Neuronal stem cell (in vitro differentiated cells): ENCODE measurements at regions not wholly inside any gene's neighbourhood (a gene's known extent, or its start where the extent isn't known, plus 50 kb on each side); places are given as distances from the start of the nearest gene placed in this dataset.

Source experiments
- DNase-seq: peaks from one replicate; pipeline ENCODE4 v3.0.0-alpha.2; 2013; ENCODE audit warnings: low spot score
- H2AFZ ChIP-seq: one replicate; pipeline ENCODE4 v1.6.1; 2013; ENCODE audit warnings: mild to moderate bottlenecking, low read length, inconsistent platforms
- H2AK5ac ChIP-seq: 2 replicates; pipeline ENCODE4 v1.6.1; 2013; ENCODE audit warnings: low read depth, mild to moderate bottlenecking, inconsistent platforms, low read length, moderate library complexity, mixed read lengths
- H2BK120ac ChIP-seq: 2 replicates; pipeline ENCODE4 v1.6.1; 2013; ENCODE audit warnings: low read depth, mild to moderate bottlenecking, inconsistent platforms, low read length, moderate library complexity, mixed read lengths
- H2BK12ac ChIP-seq: one replicate; pipeline ENCODE4 v1.6.1; 2013; ENCODE audit warnings: low read length, inconsistent platforms
- H2BK15ac ChIP-seq: 2 replicates; pipeline ENCODE4 v1.6.1; 2013; ENCODE audit warnings: mild to moderate bottlenecking, low read length, inconsistent platforms, mixed read lengths
- H2BK5ac ChIP-seq: one replicate; pipeline ENCODE4 v1.6.1; 2013; ENCODE audit warnings: inconsistent platforms, mild to moderate bottlenecking, low read length, moderate library complexity
- H3K14ac ChIP-seq: one replicate; pipeline ENCODE4 v1.6.1; 2013; ENCODE audit warnings: low read length, inconsistent platforms
- H3K18ac ChIP-seq: 2 replicates; pipeline ENCODE4 v1.6.1; 2013; ENCODE audit warnings: low read length, inconsistent platforms
- H3K23ac ChIP-seq: 2 replicates; pipeline ENCODE4 v1.6.1; 2013; ENCODE audit warnings: low read depth, mild to moderate bottlenecking, mixed read lengths, low read length, inconsistent platforms; ENCODE audit not compliant: poor library complexity
- H3K27ac ChIP-seq: replicated peaks from 3 replicates; pipeline ENCODE4 v1.5.1; 2013; ENCODE audit warnings: low read length, inconsistent platforms
- H3K27me3 ChIP-seq, 3 experiments: 2 replicates each; pipeline ENCODE4 v1.6.1; 2013; ENCODE audit warnings: low read length in 3 of 3, mild to moderate bottlenecking in 2 of 3, inconsistent platforms in 1 of 3, low read depth in 1 of 3, mixed read lengths in 1 of 3, moderate library complexity in 1 of 3; ENCODE audit not compliant: control insufficient read depth in 3 of 3, insufficient read depth in 3 of 3
- H3K36me3 ChIP-seq, 2 donors: replicated peaks in 1 of 2; 2 replicates each; pipeline ENCODE4 v1.6.1; 2013; ENCODE audit warnings: low read length in 2 of 2; ENCODE audit not compliant: control insufficient read depth in 2 of 2, insufficient read depth in 2 of 2
- H3K4ac ChIP-seq: 2 replicates; pipeline ENCODE4 v1.6.1; 2013; ENCODE audit warnings: inconsistent platforms, mild to moderate bottlenecking, low read length, moderate library complexity
- H3K4me1 ChIP-seq, 2 donors: 1 replicate in 1 of 2; 2 replicates in 1 of 2; pipeline ENCODE4 v1.6.1; 2013; ENCODE audit warnings: low read length in 2 of 2, low read depth in 1 of 2; ENCODE audit not compliant: control insufficient read depth in 2 of 2, insufficient read depth in 1 of 2
- H3K4me2 ChIP-seq: one replicate; pipeline ENCODE4 v1.6.1; 2013; ENCODE audit warnings: mild to moderate bottlenecking, low read length, inconsistent platforms; ENCODE audit not compliant: insufficient read depth, poor library complexity, severe bottlenecking
- H3K4me3 ChIP-seq, 2 donors: 2 replicates each; pipeline ENCODE4 v1.5.1; 2013; ENCODE audit warnings: low read length in 2 of 2, mild to moderate bottlenecking in 2 of 2, inconsistent platforms in 1 of 2, moderate library complexity in 1 of 2
- H3K79me1 ChIP-seq: one replicate; pipeline ENCODE4 v1.6.1; 2013; ENCODE audit warnings: low read depth, mild to moderate bottlenecking, inconsistent platforms, low read length, moderate library complexity
- H3K9ac ChIP-seq: one replicate; pipeline ENCODE4 v1.6.1; 2013; ENCODE audit warnings: mild to moderate bottlenecking, low read depth, low read length, inconsistent platforms; ENCODE audit not compliant: poor library complexity
- H3K9me3 ChIP-seq, 2 donors: replicated peaks in 1 of 2; 2 replicates each; pipeline versions ENCODE3 to v1.6.1; 2013; ENCODE audit warnings: low read length in 2 of 2, mild to moderate bottlenecking in 2 of 2, inconsistent platforms in 1 of 2, low read depth in 1 of 2, mixed read lengths in 1 of 2, moderate library complexity in 1 of 2; ENCODE audit not compliant: control insufficient read depth in 2 of 2, insufficient read depth in 1 of 2
- H4K8ac ChIP-seq: one replicate; pipeline ENCODE4 v1.6.1; 2013; ENCODE audit warnings: low read depth, mild to moderate bottlenecking, inconsistent platforms, low read length, moderate library complexity
- H4K91ac ChIP-seq: one replicate; pipeline ENCODE4 v1.6.1; 2013; ENCODE audit warnings: low read length, low read depth, mild to moderate bottlenecking, inconsistent platforms; ENCODE audit not compliant: poor library complexity
- WGBS, 2 donors: extraction: QIAGEN DNeasy Blood & Tissue Kit; methylation state at CpG; one replicate each; pipeline ENCODE4 v1.1.7; 2013; ENCODE audit warnings: missing lambda C conversion rate in 2 of 2, mixed read lengths in 1 of 2; ENCODE audit not compliant: insufficient read length in 2 of 2, insufficient replicate concordance in 1 of 2; ENCODE audit errors: extremely low coverage in 2 of 2; 5-methylcytosine and 5-hydroxymethylcytosine counted together

DNA sequence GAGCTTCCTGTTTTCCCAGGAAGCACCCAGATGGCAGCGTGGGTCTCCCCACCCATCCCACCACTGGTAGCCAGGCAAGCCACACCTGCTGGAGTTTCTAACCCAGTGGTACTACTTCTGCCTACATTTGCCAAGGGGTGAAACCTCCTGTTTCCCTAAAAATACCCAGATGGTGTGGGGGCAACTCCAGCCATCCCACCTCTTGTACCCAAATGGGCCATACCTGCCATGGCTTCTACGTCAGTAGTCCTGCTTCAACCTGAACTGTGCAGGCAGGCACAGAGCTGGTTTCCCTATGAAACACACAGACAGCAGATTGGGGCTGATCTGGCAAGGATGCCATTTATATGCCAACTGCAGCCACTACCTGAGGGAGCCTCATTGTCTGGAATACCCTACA, 809.4 kb upstream of the MIR17HG start:
- H3K4me1 ChIP-seq, result no peaks in the 10 kb centered on the region
- H3K4me2 ChIP-seq, result no peak overlapping the region
- no peak overlapping the region for H3K4ac ChIP-seq
- no peaks in the 10 kb centered on the region for H3K27me3 ChIP-seq
- H2AK5ac ChIP-seq, result no peak overlapping the region
- no peak overlapping the region for H2BK120ac ChIP-seq
- H2BK12ac ChIP-seq, result no peak overlapping the region
- no peak overlapping the region for H3K27ac ChIP-seq
- no peak overlapping the region for H4K8ac ChIP-seq
- no CpG with 5 or more reads among the region's 2 CpGs for WGBS, 2 donors
- no peak for DNase-seq
- H3K14ac ChIP-seq, result no peak overlapping the region
- H3K79me1 ChIP-seq, result no peaks in the 10 kb centered on the region
- peak overlapping the region; percentile 2 for H3K18ac ChIP-seq
- H3K9me3 ChIP-seq, result peaks cover 0 to 4% of the 10 kb centered on the region in 2 donors
- no peak overlapping the region for H2AFZ ChIP-seq
- H4K91ac ChIP-seq, result no peak overlapping the region
- H3K9ac ChIP-seq, result no peak overlapping the region
- H3K36me3 ChIP-seq, result no peaks in the 10 kb centered on the region
- H2BK15ac ChIP-seq, result no peak overlapping the region
- no peak overlapping the region for H3K23ac ChIP-seq
- H3K4me3 ChIP-seq, result no peak overlapping the region
- no peak overlapping the region for H2BK5ac ChIP-seq

DNA sequence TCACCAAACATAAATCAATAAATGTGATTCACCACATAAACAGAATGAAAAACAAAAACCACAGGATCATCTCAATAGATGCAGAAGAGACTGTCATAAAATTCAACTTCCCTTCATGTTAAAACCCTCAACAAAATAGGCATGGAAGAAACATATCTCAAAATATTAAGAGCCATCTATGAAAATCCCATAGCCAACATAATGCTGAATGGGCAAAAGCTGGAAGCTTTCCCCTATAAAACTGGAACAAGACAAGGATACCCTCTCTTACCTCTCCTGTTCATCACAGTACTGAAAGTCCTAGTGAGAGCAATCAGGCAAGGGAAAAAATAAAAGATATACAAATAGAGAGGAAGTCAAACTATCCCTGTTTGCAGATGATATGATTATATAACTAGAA, 806.1 kb upstream of the MIR17HG start:
- no peak overlapping the region for H2BK120ac ChIP-seq

DNA sequence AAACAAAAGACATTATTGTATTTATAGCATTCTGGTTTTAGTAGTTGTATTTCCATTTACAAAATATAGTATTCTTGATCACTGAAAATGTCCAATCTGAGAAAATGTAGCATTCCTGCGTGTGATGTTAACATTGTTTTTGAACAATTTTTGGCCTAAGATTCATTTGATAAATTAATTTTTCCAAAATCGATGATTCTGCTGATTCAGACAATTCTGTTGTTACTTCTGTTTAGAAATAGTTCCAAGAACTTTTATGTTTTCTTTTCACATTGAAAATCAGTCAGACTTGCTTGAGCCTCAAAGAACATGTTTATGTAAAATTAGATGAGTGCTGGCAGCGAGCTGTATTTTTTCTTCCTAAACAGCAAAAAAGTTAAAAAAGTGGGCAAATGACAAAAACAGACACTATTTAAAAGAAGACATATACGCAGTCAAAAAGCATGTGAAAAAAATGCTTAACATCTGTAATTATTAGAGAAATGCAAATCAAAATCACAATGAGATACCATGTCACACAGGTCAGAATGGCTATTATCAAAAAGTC, 804.5 kb upstream of the MIR17HG start:
- Histone ChIP-seq H2BK120ac (no peak overlapping the region), H2BK15ac (no peak overlapping the region), H3K9ac (no peak overlapping the region), H3K27me3 (no peaks in the 10 kb centered on the region), H2BK12ac (no peak overlapping the region), H2AK5ac (no peak overlapping the region), H3K23ac (no peak overlapping the region), H3K9me3 (peaks cover 4 to 36% of the 10 kb centered on the region in 2 donors), H2AFZ (no peak overlapping the region), H3K36me3 (no peaks in the 10 kb centered on the region), H3K4me2 (no peak overlapping the region), H3K4ac (no peak overlapping the region), H3K27ac (no peak overlapping the region), H3K18ac (no peak overlapping the region), H3K14ac (no peak overlapping the region), H3K79me1 (peaks cover 2% of the 10 kb centered on the region), H2BK5ac (no peak overlapping the region), H4K8ac (no peak overlapping the region), H4K91ac (no peak overlapping the region), H3K4me3 (no peak overlapping the region), H3K4me1 (no peaks in the 10 kb centered on the region)
- WGBS, 2 donors, result no CpG with 5 or more reads among the region's 4 CpGs
- no peak for DNase-seq

More for the DNA sequence above, 806.1 kb upstream of the MIR17HG start:
- Histone ChIP-seq H3K4me3 (no peak overlapping the region), H4K91ac (no peak overlapping the region), H2BK15ac (no peak overlapping the region), H2AK5ac (no peak overlapping the region), H3K4me1 (no peaks in the 10 kb centered on the region), H3K18ac (no peak overlapping the region), H4K8ac (no peak overlapping the region), H3K14ac (no peak overlapping the region), H3K27me3 (no peaks in the 10 kb centered on the region), H3K4me2 (no peak overlapping the region), H2AFZ (no peak overlapping the region), H3K4ac (no peak overlapping the region), H3K23ac (no peak overlapping the region), H3K27ac (no peak overlapping the region), H3K79me1 (no peaks in the 10 kb centered on the region), H3K9me3 (peaks cover 2 to 20% of the 10 kb centered on the region in 2 donors), H3K9ac (no peak overlapping the region), H2BK5ac (no peak overlapping the region), H3K36me3 (no peaks in the 10 kb centered on the region), H2BK12ac (no peak overlapping the region)
- DNase-seq, result no peak

DNA sequence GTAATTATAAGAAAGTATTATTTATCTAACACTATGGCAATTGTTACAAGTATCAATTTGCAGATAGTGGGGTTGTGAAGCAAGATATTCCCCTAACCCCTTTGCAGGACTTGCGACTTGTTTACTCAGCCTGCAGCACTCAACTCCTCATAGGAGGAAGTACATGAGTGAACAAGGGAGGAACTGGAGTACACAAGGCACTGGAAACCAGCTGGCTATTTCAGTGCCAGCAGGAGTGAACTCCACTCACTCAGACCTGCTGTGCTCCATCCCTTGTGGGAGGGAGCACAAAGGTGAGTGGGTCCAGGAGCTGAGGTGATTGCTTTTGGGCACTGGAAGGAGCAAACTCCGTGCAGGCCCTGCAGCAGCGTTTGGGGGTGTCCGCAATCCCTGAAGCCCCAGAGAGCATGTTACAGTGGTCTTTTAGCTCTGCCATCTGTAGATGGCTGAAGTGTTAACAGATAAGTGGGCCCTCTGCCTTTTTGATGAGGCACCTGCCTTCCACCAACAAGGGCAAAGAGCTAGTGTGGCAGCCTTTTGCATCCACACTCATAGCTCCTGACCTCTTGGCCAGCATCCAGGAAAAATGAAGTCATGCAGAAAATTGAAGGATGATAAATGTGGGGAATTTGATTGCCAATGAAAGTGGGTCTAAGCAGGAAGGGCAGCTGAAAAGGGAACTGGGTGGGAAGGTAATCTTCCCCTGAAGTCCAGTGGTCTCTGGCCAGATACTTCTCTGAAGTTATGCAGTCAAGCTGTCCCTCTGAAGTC, 802.2 kb upstream of the MIR17HG start:
- no peaks in the 10 kb centered on the region for H3K36me3 ChIP-seq
- no peak overlapping the region for H4K91ac ChIP-seq
- no peak overlapping the region for H3K4me2 ChIP-seq
- no peak for DNase-seq
- no peak overlapping the region for H3K23ac ChIP-seq
- H2BK12ac ChIP-seq, result no peak overlapping the region
- no peak overlapping the region for H3K9ac ChIP-seq
- H2AK5ac ChIP-seq, result no peak overlapping the region
- no peak overlapping the region for H2BK15ac ChIP-seq
- H2BK120ac ChIP-seq, result no peak overlapping the region
- H3K18ac ChIP-seq, result no peak overlapping the region
- peaks cover 2% of the 10 kb centered on the region for H3K79me1 ChIP-seq
- H3K4me1 ChIP-seq, result no peaks in the 10 kb centered on the region
- no peak overlapping the region for H3K4ac ChIP-seq
- H3K27me3 ChIP-seq, result no peaks in the 10 kb centered on the region
- H3K14ac ChIP-seq, result no peak overlapping the region
- H2AFZ ChIP-seq, result no peak overlapping the region
- no peak overlapping the region for H2BK5ac ChIP-seq
- peaks cover 4 to 39% of the 10 kb centered on the region in 2 donors for H3K9me3 ChIP-seq
- H3K27ac ChIP-seq, result no peak overlapping the region
- H4K8ac ChIP-seq, result no peak overlapping the region
- no CpG with 5 or more reads among the region's 4 CpGs for WGBS, 2 donors
- no peak overlapping the region for H3K4me3 ChIP-seq
